ENCODE measurements at regions not wholly inside any gene's neighbourhood (a gene's known extent, or its start where the extent isn't known, plus 50 kb on each side); places are given as distances from the start of the nearest gene placed in this dataset.

- Histone ChIP-seq H3K4me3 (ENCODE audit: low read depth, low read length) (no peak overlapping the region), H2AK5ac (ENCODE audit: low read length) (no peak overlapping the region), H3K4me2 (ENCODE audit: low read length) (no peak overlapping the region), H3K4me1 (ENCODE audit: control insufficient read depth in 1 of 2, insufficient read depth in 2 of 2, low read length in 2 of 2) (peaks cover 0 to 2% of the 10 kb centered on the region in 2 experiments), H3K27ac (ENCODE audit: low read depth, low read length) (no peak overlapping the region), H4K91ac (ENCODE audit: low read depth, low read length) (no peak overlapping the region), H3K4ac (ENCODE audit: low read depth, low read length) (no peak overlapping the region), H4K12ac (ENCODE audit: low read depth, low read length) (no peak overlapping the region), H2AFZ (ENCODE audit: insufficient read depth, low read length, poor library complexity) (no peak overlapping the region), H3K18ac (ENCODE audit: low read length) (no peak overlapping the region), H4K8ac (ENCODE audit: low read depth, low read length) (no peak overlapping the region), H3K9ac (ENCODE audit: low read length) (no peak overlapping the region), H3K79me2 (ENCODE audit: control insufficient read depth, insufficient read depth, low read length, poor library complexity) (no peaks in the 10 kb centered on the region), H3K36me3 (ENCODE audit: control insufficient read depth in 1 of 2, insufficient read depth in 2 of 2, low read length in 2 of 2) (no peaks in the 10 kb centered on the region), H3K9me3 (ENCODE audit: insufficient read depth, low read depth, low read length) (no peaks in the 10 kb centered on the region), H3K79me1 (ENCODE audit: low read length) (no peaks in the 10 kb centered on the region), H2BK5ac (ENCODE audit: low read depth, low read length, poor library complexity) (no peak overlapping the region), H2BK120ac (ENCODE audit: insufficient read depth, low read length, poor library complexity) (no peak overlapping the region), H3K27me3 (ENCODE audit: insufficient read depth, low read length) (no peaks in the 10 kb centered on the region), H2BK12ac (ENCODE audit: low read length) (no peak overlapping the region), H3K23ac (ENCODE audit: low read length) (no peak overlapping the region), H3K14ac (ENCODE audit: low read length) (no peak overlapping the region)
- WGBS (ENCODE audit: extremely low coverage, insufficient coverage, insufficient read length): no CpG with 5 or more reads among the region's 2 CpGs
- DNase-seq: no peak
These were observed 1032.7 kb downstream of the NR2F1-AS1 start for GRCh38 chr5:92548346-92548745.

- Histone ChIP-seq H3K4me2 (ENCODE audit: low read length) (no peak overlapping the region), H3K23ac (ENCODE audit: low read length) (no peak overlapping the region), H3K18ac (ENCODE audit: low read length) (no peak overlapping the region), H2BK5ac (ENCODE audit: low read depth, low read length, poor library complexity) (no peak overlapping the region), H2BK12ac (ENCODE audit: low read length) (no peak overlapping the region), H3K36me3 (ENCODE audit: control insufficient read depth in 1 of 2, insufficient read depth in 2 of 2, low read length in 2 of 2) (no peaks in the 10 kb centered on the region), H3K4me3 (ENCODE audit: low read depth, low read length) (no peak overlapping the region), H3K14ac (ENCODE audit: low read length) (no peak overlapping the region), H3K9ac (ENCODE audit: low read length) (no peak overlapping the region), H3K79me1 (ENCODE audit: low read length) (no peaks in the 10 kb centered on the region), H3K4ac (ENCODE audit: low read depth, low read length) (no peak overlapping the region), H2AK5ac (ENCODE audit: low read length) (no peak overlapping the region), H2AFZ (ENCODE audit: insufficient read depth, low read length, poor library complexity) (no peak overlapping the region), H4K12ac (ENCODE audit: low read depth, low read length) (no peak overlapping the region), H3K79me2 (ENCODE audit: control insufficient read depth, insufficient read depth, low read length, poor library complexity) (no peaks in the 10 kb centered on the region), H2BK120ac (ENCODE audit: insufficient read depth, low read length, poor library complexity) (no peak overlapping the region), H4K91ac (ENCODE audit: low read depth, low read length) (no peak overlapping the region), H3K27ac (ENCODE audit: low read depth, low read length) (peak overlapping the region; percentile 94), H3K4me1 (ENCODE audit: control insufficient read depth in 1 of 2, insufficient read depth in 2 of 2, low read length in 2 of 2) (peaks cover 0 to 2% of the 10 kb centered on the region in 2 experiments), H3K9me3 (ENCODE audit: insufficient read depth, low read depth, low read length) (no peaks in the 10 kb centered on the region), H3K27me3 (ENCODE audit: insufficient read depth, low read length) (no peaks in the 10 kb centered on the region), H4K8ac (ENCODE audit: low read depth, low read length) (no peak overlapping the region)
- no peak for DNase-seq
- WGBS (ENCODE audit: extremely low coverage, insufficient coverage, insufficient read length): no CpG with 5 or more reads among the region's 1 CpG
These were observed 1036.4 kb downstream of the NR2F1-AS1 start for GRCh38 chr5:92544596-92544995.

- peak overlapping the region; percentile 94 for H3K27ac ChIP-seq (ENCODE audit: low read depth, low read length)
- no peak overlapping the region for H3K14ac ChIP-seq (ENCODE audit: low read length)
- H3K4ac ChIP-seq (ENCODE audit: low read depth, low read length): no peak overlapping the region
- H3K9ac ChIP-seq (ENCODE audit: low read length): no peak overlapping the region
- no peaks in the 10 kb centered on the region for H3K36me3 ChIP-seq (ENCODE audit: control insufficient read depth in 1 of 2, insufficient read depth in 2 of 2, low read length in 2 of 2)
- no peak overlapping the region for H3K23ac ChIP-seq (ENCODE audit: low read length)
- peaks cover 0 to 2% of the 10 kb centered on the region in 2 experiments for H3K4me1 ChIP-seq (ENCODE audit: control insufficient read depth in 1 of 2, insufficient read depth in 2 of 2, low read length in 2 of 2)
- no peak overlapping the region for H3K4me3 ChIP-seq (ENCODE audit: low read depth, low read length)
- H3K18ac ChIP-seq (ENCODE audit: low read length): no peak overlapping the region
- DNase-seq: no peak
- peak overlapping the region; percentile 72 for H2BK120ac ChIP-seq (ENCODE audit: insufficient read depth, low read length, poor library complexity)
- H3K79me2 ChIP-seq (ENCODE audit: control insufficient read depth, insufficient read depth, low read length, poor library complexity): no peaks in the 10 kb centered on the region
- no peak overlapping the region for H2BK12ac ChIP-seq (ENCODE audit: low read length)
- H3K27me3 ChIP-seq (ENCODE audit: insufficient read depth, low read length): no peaks in the 10 kb centered on the region
- H4K12ac ChIP-seq (ENCODE audit: low read depth, low read length): no peak overlapping the region
- no peak overlapping the region for H2AFZ ChIP-seq (ENCODE audit: insufficient read depth, low read length, poor library complexity)
- H4K8ac ChIP-seq (ENCODE audit: low read depth, low read length): peak overlapping the region; percentile 65
- no peaks in the 10 kb centered on the region for H3K9me3 ChIP-seq (ENCODE audit: insufficient read depth, low read depth, low read length)
- H2AK5ac ChIP-seq (ENCODE audit: low read length): no peak overlapping the region
- peak overlapping the region; percentile 55 for H4K91ac ChIP-seq (ENCODE audit: low read depth, low read length)
- H3K4me2 ChIP-seq (ENCODE audit: low read length): peak overlapping the region; percentile 48
- peak overlapping the region; percentile 88 for H2BK5ac ChIP-seq (ENCODE audit: low read depth, low read length, poor library complexity)
- H3K79me1 ChIP-seq (ENCODE audit: low read length): no peaks in the 10 kb centered on the region
- WGBS (ENCODE audit: extremely low coverage, insufficient coverage, insufficient read length): no CpG with 5 or more reads among the region's 3 CpGs
These were observed 1037.0 kb downstream of the NR2F1-AS1 start for GRCh38 chr5:92544036-92544435.

- Histone ChIP-seq H3K27me3 (ENCODE audit: insufficient read depth, low read length) (no peaks in the 10 kb centered on the region), H3K18ac (ENCODE audit: low read length) (no peak overlapping the region), H2BK5ac (ENCODE audit: low read depth, low read length, poor library complexity) (no peak overlapping the region), H3K36me3 (ENCODE audit: control insufficient read depth in 1 of 2, insufficient read depth in 2 of 2, low read length in 2 of 2) (no peaks in the 10 kb centered on the region), H2AK5ac (ENCODE audit: low read length) (no peak overlapping the region), H3K79me2 (ENCODE audit: control insufficient read depth, insufficient read depth, low read length, poor library complexity) (no peaks in the 10 kb centered on the region), H3K9me3 (ENCODE audit: insufficient read depth, low read depth, low read length) (no peaks in the 10 kb centered on the region), H3K4ac (ENCODE audit: low read depth, low read length) (no peak overlapping the region), H3K4me2 (ENCODE audit: low read length) (no peak overlapping the region), H3K23ac (ENCODE audit: low read length) (no peak overlapping the region), H4K91ac (ENCODE audit: low read depth, low read length) (no peak overlapping the region), H2BK120ac (ENCODE audit: insufficient read depth, low read length, poor library complexity) (no peak overlapping the region), H3K4me3 (ENCODE audit: low read depth, low read length) (no peak overlapping the region), H2AFZ (ENCODE audit: insufficient read depth, low read length, poor library complexity) (no peak overlapping the region), H3K9ac (ENCODE audit: low read length) (no peak overlapping the region), H3K4me1 (ENCODE audit: control insufficient read depth in 1 of 2, insufficient read depth in 2 of 2, low read length in 2 of 2) (peaks cover 0 to 2% of the 10 kb centered on the region in 2 experiments), H3K27ac (ENCODE audit: low read depth, low read length) (no peak overlapping the region), H3K14ac (ENCODE audit: low read length) (no peak overlapping the region), H4K12ac (ENCODE audit: low read depth, low read length) (no peak overlapping the region), H3K79me1 (ENCODE audit: low read length) (no peaks in the 10 kb centered on the region), H4K8ac (ENCODE audit: low read depth, low read length) (no peak overlapping the region), H2BK12ac (ENCODE audit: low read length) (no peak overlapping the region)
- no peak for DNase-seq
These were observed 1037.8 kb downstream of the NR2F1-AS1 start for GRCh38 chr5:92543201-92543600.
